ENCODE measurements at regions not wholly inside any gene's neighbourhood (a gene's known extent, or its start where the extent isn't known, plus 50 kb on each side); places are given as distances from the start of the nearest gene placed in this dataset.

DNA sequence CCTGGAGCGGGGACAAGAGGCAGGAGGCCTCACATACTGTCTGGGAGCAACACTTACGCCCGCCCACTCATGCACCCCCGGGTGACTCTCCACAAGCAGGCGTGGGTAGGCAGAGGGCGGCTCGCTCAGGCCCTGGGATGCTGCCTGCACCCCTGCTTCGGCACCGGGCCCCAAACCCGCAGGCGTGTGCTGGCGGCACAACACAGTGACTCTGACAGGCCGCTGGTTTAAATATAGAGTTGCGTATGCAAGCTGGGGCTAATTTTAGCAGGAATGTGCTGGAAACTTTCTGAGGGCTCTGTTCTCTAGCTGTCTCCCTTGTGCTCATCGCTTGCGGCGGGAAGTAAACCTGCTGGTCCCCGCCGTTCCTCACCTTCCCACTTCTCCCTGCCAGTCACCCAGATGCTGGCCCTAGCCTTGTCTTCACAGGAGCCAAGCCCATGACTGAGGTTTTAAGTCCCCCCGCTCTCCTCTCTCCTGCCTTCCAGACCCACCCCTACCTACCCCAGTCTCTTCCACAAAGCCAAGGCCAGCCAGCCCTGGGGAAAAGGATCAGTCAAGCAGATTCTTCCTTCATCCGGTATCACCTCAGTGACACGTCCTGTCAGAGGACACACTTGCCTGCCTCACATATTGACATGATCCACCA, 94.5 kb upstream of the FOXP4 start:
- DNase-seq: no peak

DNA sequence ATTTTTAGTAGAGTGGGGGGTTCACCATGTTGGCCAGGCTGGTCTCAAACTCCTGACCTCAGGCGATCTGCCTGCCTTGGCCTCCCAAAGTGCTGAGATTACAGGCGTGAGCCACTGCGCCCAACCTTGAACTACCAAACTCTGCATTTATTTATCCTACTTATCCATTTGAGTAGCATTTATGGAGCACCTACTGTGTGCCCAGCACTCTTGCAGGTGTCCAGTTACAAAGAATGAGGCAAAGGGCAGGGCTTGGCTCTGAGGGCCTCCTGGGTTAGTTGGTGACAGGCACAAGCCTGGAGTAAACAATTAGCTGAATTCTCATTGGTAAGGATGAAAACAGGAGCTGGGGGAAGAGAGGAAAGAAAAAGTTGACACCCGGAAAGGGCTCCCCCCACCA, 93.4 kb upstream of the FOXP4 start:
- no peak for DNase-seq

DNA sequence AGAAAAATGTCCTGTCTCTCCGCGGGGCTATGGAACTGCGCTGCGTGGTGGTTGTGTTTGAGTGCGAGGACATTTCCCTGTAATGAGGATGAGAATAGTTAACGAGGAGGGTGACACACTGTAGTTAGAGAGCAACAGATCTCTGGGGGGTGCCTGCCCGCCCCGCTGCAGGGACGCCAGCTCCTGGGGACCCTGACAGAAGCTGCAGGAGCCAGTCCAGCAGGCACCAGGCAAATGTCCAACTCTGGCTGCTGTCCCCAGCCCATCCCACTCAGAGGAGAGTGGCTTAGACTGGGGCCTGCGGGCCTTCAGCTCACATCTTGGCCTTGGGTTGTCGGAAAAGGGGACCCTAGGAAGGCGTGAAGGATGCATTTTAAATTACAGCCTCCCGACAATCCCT, 92.9 kb upstream of the FOXP4 start:
- DNase-seq: no peak

DNA sequence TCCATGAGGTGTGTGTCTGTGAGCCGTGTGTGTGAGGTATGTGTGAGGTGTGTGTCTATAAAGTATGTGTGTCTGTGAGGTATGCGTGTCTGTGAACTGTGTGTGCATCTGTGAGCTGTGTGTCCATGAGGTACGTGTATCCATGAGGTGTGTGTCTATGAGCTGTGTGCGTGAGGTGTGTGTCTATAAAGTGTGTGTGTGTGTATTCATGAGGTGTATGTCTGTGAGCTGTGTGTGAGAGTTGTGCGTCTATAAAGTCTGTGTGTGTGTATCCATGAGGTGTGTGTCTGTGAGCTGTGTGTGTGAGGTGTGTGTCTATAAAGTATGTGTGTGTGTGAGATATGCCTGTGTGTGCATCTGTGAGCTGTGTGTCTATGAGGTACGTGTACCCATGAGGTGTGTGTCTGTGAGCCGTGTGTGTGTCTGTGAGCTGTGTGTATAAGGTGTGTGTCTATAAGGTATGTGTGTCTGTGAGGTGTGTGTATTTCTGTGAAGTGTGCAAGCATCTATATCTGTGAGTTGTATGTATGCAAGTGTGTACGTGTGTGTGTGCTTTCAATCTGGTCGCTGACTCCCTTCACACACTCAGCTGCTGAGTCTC, 91.9 kb upstream of the FOXP4 start:
- DNase-seq: no peak

DNA sequence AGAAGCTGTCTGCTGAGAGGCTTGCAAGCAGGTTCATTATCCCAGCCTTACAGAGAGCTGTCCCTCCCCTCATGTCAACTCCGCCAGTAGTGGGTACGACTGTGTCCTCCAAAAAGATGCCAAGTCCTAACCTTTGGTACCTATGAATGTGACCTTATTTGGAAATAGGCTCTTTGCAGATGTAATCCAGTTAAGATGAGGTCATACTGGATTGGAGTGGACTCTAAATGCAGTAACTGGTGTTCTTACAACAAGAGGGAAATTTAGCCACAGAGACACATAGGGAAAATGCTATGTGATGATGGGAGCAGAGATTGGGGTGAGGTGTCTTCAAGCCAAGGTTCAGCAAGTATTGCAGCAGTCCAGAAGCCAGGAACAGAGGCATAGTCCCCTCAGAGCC, 90.8 kb upstream of the FOXP4 start:
- no peak for DNase-seq

DNA sequence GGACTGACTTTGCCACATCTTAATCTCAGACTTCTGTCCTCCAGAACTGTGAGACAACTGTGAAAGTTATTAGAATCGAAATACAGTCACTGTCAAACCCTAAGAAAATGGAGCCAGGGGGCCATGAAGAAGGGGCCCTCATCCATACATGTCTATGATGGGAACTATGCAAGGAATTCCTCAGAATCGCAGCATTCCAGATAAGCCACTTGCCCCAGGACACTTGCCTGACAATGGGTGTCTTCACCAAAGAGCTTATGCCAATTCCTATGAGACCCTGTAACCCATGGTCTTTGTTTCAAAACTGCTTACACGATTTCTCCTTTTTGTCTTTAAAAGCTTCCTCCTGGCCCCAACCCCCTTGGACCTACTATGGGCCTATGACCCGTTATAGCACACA, 90.4 kb upstream of the FOXP4 start:
- DNase-seq: no peak

DNA sequence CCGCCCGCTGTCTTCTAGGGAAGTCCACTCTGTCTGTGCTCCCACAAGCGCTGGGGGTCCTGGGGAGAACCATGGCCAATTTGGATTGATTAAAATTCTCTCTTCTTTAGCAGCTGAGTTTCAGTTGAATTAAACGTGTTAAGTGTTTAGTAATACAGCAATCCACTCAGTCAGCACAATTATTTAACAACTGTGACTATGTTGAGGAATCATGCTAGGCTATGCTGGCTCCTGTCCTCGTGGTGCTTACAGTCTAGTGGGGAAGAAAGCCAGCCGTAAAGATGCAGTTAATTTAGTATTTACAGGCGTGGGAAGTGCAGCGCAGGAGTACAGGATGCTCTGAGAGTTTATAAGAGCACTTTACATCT, 88.9 kb upstream of the FOXP4 start:
- DNase-seq: no peak

DNA sequence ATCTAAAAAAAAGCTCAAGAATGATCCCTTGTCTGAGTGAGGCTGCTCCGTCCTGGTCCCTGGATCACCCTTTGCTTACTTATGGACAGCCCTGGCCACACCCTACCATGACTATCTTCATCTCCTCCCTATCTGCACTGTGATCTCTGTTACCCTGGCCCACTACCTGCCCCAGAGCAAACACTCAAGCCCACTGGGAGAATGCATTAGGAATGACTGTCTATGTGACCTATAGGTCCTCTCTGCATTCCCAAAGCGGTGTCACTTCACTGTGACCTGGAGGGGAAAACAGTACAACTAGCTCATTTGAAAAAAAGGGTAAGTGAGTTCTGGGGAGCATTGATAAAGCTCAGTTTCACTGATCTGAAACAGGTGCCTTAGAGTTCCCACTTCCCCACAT, 86.4 kb upstream of the FOXP4 start:
- no peak for DNase-seq

DNA sequence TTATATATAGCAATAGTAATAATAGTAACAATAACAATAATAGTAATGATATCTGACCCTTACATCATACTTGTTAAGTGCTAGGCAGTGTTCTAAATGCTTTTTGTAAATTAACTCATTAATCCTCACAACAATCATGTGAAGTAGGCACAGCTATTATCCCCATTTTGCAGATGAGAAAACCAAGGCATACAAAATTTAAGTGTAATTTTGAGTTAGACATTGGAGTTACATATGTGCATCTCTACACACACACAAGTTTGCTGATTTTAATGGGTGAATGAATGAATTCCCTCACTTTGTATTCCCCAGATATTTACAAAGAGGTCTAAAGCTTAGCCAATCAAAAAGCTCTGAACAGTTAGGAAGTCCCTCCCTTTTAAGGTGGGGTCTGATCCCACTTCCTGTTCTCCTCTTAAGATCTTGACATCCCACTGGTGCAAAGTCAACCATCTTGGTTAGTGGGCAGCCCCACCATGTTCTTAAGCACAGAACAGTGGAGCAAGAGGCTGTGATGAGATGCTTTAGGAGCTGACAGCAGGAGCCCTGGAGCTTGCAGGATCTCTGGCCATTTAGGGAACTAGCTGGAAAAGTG, 85.3 kb upstream of the FOXP4 start:
- no peak for DNase-seq

DNA sequence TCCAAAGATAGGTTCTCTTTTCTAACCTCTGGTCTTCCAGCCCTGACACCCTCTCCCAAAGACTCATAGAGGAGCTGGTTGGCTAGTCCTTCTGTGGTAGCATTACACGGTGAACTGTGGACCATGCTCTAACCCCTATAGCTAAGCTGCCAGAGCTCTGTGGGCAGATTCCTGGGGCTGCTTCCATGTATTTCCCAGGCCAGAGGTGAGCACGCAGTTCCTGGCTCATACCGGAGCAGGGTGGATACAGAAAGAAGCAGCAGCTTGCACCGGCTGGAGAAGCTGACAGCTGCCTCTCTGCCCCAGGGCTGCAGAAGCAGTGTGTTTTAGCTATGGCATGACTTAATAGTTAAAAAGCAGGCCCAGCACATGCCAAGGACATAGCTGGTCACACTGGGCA, 84.1 kb upstream of the FOXP4 start:
- no peak for DNase-seq

DNA sequence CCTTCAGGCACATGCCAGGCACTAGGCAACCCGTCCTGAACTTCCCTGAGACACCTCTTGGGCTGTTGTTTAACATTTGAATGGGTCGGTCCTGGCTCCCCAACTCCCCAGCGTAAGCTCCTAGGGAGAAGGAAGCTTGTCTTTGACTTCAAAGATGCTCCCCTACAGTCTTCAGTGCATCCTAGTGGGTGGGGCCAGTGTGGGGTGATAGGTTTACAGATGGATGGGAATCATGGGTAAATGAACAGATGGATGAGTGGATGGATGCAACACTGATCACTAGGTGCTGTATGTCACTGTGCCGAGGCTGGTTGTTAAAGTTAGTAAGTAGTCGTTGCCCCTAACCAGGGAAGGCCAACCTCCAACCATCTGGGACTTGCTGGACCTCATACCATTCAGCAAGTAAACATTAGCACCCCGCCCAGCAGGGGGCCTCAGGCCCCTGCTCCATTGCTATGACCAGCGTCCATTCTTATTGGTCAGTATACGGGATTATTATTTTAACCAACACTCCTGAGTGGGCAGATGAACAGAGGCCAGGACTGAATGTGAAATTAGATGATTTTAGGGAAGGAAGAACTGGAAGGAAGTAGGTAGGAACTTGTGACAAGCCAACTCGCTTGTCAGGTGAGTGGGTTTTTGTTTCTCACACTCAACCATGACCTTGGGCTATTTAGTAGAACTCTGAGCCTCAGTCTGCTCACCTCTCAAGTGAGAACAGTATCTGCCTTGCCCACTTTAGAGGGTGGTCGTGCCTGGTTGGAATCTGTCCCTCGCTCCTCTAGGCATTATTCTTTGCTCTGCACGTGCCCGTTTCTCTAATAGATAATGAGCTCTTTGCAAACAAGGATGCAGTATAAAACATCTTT, 82.9 kb upstream of the FOXP4 start:
- DNase-seq: no peak

DNA sequence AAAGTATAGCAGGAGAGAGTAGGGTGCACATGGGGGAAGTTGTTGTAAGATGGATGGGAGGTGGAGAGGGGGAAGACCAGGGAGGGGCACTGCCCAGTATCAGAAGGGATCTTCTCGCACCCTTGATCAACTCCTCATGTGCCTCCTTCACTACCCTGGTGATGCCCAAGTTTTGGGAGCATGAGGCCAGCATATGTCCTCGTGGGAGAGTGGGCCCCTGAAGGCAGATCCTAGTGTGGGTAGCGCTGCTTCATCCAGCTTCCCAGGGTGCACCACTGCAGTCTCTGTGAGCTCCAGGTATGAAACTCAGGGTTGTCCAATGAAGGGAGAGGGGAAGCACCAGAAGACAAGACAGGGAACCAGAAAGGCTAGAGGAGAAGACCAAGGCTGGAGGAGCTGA, 82.2 kb upstream of the FOXP4 start:
- DNase-seq: no peak

DNA sequence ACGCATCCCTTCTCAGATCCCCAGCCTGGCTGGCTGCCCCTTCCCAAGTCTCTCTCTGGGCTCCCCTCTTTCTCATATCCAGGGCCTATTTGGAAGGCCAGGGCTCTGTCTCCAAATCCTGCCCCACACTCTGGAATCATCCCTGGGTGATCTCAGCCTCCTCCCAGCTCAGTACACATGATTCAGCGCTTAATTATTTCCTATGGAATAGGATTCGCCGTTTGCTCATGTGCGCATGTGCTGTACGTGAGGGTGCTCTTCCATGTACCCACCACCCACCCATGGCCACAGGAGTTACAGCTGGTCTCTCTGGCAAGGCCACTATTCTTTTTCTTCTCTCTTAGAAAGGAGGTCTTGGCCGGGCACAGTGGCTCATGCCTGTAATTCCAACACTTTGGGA, 81.7 kb upstream of the FOXP4 start:
- no peak for DNase-seq

DNA sequence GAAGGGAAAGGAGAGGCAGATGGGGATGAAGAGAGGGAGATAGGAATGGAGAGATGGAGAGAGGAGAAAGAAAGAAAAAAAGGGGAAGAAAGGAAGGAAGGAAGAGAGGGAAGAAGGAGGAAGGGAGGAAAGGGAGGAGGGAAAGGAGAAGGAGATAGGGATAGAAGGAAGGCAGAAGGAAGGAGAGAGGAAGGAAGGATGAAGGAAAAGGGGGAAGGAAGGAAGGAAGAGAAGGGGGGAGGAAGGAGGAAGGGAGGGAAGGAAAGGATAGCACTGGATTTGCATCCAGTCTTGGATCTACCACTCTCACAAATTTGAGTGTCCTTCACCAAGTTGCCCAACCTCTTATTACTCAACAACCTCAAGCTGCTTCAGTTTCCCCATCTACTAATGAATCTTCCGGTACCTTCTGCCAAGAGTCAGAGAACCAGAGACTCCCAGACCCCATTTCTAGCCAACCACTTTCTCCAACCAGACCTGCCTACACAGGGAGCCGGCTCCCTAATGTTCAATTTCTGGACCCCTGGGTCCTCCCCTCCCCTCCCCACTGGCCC, 79.7 kb upstream of the FOXP4 start:
- DNase-seq: no peak

DNA sequence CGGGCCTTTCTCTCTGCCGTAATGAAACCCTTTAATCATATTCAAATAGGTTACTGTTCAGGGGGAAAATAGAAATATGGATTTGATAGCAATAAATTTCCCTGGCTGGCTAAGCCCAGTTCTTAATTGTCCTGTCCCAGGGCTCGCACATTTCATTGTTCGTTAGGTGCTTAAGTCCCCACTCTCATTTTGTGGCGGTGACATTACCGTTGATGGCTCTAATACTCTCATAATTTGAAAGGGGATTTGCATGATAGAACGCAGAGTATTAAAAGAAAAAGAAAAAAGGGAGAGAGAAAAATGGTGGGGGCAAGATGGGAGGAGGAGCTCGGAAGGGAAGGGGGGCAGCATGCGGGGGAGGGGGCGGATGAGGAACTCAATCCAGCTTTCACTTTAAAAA, 79.1 kb upstream of the FOXP4 start:
- no peak for DNase-seq

DNA sequence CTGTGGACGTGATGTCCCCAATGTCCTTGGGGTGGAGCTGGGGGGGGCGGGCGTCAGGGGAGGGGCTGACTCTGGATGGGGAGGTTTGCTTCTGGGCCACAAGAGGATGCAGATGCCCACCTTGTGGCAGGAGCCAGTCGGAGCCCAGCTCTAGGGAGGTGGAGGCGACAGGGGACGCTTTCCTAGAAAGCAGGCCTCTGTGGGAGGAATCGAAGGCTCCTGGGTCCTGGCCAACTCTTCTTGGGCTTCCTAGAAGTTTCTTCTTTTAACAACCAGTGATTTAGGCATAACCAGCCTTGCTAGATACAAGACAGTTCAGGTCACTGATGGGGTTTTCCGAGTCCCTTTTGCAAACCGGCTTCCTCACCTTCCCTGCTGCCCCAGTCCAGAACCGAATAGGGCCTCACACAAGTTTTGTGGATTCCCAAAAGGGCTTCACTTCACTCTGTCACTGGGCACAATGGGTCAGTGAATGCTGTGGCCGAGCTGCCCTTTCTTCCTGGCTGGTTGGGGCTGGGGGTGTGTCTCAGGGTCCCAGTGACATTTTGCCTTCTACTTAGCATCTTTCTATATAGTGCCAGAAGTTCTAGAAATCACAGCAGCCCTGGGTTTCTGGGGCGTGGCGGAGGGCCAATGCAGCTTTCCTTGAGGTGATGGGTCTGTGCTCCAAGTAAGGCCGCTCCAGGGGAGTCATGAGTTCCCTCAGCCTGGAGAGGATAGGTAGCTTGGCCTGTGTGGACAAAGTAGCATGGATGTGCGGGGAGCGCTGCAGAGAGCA, 78.4 kb upstream of the FOXP4 start:
- no peak for DNase-seq

DNA sequence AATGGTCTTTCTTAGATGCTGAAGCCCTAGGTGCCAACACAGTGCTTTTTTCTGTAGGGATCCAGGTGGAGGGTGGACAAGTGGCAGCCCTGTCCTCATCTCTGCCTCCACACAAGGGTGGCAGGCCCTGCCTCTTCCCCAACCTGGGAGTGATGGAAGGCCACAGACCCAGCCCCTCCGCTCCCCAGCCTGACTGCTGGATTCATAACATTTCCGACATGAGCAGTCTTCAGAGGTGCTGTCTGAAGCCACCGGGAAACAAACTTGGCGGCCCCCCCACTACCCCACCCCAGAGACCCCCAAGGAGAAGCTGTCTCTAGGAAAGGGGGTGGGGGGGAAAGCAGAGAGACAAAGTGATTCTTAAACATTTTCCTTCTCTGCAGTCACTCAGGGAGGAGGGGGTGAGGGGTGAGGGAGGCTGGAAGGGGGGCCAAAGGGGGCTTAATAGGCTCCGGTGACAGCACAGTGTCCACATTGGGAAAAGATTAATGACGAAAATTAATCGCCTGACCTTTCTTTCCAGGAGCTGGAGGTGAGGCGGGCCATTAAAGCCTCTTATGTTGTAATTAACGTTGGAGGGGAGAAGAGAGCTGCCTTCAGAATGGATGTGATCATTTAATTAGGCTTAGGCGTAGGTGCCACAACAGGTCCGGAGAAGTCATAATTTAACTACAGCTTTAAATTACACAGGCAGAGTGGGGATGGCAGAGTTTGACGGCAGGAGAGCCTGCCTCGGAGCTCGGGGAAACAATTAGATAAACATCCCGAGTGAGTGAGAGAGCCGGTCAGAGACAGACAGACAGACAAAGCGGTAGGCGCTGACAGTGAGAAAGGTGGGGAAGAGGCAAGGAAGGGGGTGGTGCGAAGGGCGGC, 76.8 kb upstream of the FOXP4 start:
- DNase-seq: no peak

DNA sequence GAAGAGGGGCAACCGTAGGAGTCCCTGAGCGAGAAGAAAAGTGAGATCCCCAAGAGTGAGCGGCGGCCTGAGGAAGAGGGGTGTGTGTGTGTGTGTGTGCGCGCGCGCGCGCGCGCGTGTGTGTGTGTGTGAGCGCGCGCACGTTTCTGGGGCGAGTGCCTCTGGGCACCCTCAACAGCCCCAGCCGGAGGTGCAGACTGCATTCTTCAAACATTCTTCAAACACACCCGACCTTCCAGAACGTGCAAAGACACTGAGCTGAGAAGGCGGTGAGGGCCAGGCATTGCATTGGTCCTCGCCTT, 76.2 kb upstream of the FOXP4 start:
- DNase-seq: no peak

DNA sequence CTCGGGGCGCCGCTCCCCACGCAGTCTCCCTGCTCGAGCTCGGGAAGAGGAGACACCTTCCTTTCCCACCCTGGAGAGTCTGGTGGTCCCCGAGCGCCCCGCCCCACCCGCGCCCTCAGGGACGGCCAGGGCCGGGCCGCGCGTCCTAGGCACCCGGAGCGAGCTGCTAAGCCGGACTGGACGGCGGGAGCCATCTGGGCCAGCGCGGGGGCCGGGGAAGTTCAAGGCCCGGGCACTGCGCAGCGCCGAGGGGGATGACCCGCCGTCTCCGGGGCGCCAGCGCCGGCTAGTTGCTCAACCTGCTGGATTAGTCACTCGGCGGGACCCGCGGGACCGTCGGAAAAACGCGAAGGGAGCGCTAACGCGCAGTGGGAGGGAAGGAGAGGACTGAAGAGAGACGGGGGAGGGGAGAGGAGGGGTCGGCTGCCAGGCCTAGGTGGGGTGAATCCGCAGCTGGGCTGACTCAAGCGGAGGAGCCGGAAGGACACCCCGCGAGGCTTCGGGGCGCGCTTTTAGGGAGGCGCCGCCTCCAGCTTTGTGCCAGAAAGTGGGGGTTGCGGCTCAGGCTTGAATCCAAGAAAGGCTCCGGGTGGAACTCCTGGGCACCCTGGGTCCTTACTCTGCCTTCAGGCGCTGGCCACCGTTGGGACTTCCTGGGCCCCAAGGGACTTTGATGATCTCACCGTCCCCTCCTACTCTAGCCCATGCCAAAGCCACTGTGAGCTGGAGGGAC, 75.7 kb upstream of the FOXP4 start:
- no peak for DNase-seq

DNA sequence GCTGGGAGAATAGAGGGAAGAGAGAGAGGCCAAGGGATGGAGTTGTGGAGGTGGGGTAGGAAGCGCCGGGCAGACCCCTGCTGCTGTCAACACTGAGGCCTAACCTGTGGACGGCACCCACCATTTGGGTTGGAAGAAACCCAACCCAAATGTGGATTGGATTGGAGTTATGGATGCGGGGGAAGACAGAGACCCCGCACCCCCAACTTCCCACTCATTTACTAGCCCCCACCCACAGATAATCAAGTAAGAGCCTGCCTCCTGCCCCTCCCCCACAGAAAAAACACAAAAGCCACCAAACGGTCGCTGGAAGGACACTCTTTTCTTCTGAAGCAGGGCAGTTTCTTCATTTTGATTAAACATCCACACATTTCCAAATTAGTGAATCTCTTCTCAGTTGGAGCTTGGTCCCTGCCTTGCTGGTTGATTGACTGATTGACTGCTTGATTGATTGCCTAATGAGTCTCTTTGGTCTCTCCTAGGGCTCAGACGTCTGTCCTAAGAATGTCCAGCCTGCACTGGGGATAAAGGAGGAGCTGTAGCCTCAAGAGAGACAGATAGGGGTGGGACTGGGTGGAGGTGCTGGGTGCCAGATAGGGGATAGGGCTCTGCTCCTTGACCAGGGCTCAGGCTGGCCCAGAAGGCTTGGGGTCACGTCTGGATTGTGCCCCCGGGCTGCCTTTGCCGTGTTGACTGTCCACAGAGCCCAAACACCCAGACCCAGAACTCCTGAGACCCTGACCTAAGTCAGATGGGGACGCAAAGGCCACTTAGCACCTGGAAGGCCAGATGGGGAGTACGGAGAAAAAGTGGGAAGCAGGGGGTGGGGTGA, 74.9 kb upstream of the FOXP4 start:
- DNase-seq: no peak
